Gastroesophageal sphincter (tissue), 4 donors: ENCODE measurements at regions not wholly inside any gene's neighbourhood (a gene's known extent, or its start where the extent isn't known, plus 50 kb on each side); places are given as distances from the start of the nearest gene placed in this dataset.

ENCODE experiments used
- ATAC-seq: fragments of 150-250 bp; one replicate; pipeline ENCODE4 v1.9.1; 2016; ENCODE audit warnings: mild to moderate bottlenecking, moderate library complexity
- H3K27ac ChIP-seq, 4 donors: fragments of 200-600 bp; sonication (generic) in 3 of 4; 1 replicate in 3 of 4; 2 replicates in 1 of 4; pipeline ENCODE4 v1.5.1; 2016 to 2019
- H3K27me3 ChIP-seq: fragments of 200-600 bp; sonication (generic); one replicate; pipeline ENCODE4 v1.5.1; 2019
- H3K36me3 ChIP-seq, 2 donors: fragments of 200-600 bp; sonication (generic); one replicate each; pipeline ENCODE4 v1.5.1; 2019; ENCODE audit warnings: control low read depth in 1 of 2
- H3K4me1 ChIP-seq, 3 donors: fragments of 200-600 bp; sonication (generic); 1 replicate in 2 of 3; 2 replicates in 1 of 3; pipeline ENCODE4 v1.5.1; 2016 to 2019; ENCODE audit warnings: control low read depth in 2 of 3
- H3K4me3 ChIP-seq, 2 donors: fragments of 200-600 bp; sonication (generic); one replicate each; pipeline ENCODE4 v1.5.1; 2019; ENCODE audit warnings: mild to moderate bottlenecking in 1 of 2, moderate library complexity in 1 of 2
- H3K9me3 ChIP-seq, 3 donors: fragments of 200-600 bp; sonication (generic); one replicate each; pipeline ENCODE4 v1.5.1; 2017 to 2019; ENCODE audit warnings: control low read depth in 2 of 3
- CTCF ChIP-seq, 4 experiments: fragments of 200-600 bp in 2 of 4; fragments of 450-650 bp in 2 of 4; sonication (generic) in 1 of 4; IDR thresholded peaks; one replicate each; pipeline ENCODE4 v1.5.1; 2017 to 2019; ENCODE audit warnings: antibody characterized with exemption in 4 of 4, mild to moderate bottlenecking in 2 of 4, moderate library complexity in 2 of 4
- EP300 ChIP-seq: sonication (generic); formaldehyde crosslinking; IDR thresholded peaks from one replicate; pipeline ENCODE4 v1.6.1; 2017; ENCODE audit warnings: antibody characterized with exemption, mild to moderate bottlenecking
- POLR2A ChIP-seq, 2 donors: fragments of 450-650 bp; IDR thresholded peaks; one replicate each; pipeline ENCODE4 v1.6.1; 2017; ENCODE audit warnings: antibody characterized with exemption in 2 of 2, mild to moderate bottlenecking in 2 of 2, moderate library complexity in 1 of 2
- POLR2AphosphoS5 ChIP-seq: sonication (generic); formaldehyde crosslinking; IDR thresholded peaks from one replicate; pipeline ENCODE4 v1.6.1; 2017; ENCODE audit warnings: antibody characterized with exemption
- WGBS, 2 donors: methylation state at CpG; one replicate each; pipeline ENCODE4 v1.1.5; 2018; ENCODE audit warnings: low coverage in 1 of 2; 5-methylcytosine and 5-hydroxymethylcytosine counted together

GRCh38 chr11:92376680-92377079, 152.1 kb downstream of the FAT3 start:
- Histone ChIP-seq H3K4me1 (no peaks in the 10 kb centered on the region), H3K36me3 (no peaks in the 10 kb centered on the region), H3K27ac (no peak overlapping the region), H3K9me3 (no peaks in the 10 kb centered on the region), H3K4me3 (no peak overlapping the region), H3K27me3 (no peaks in the 10 kb centered on the region)
- no peak for ATAC-seq
- 92 to 93% methylated on average over 1 of the region's 1 CpG for WGBS, 2 donors
- TF ChIP-seq POLR2A (IDR thresholded peaks at IDR 0.05) (no peak), POLR2AphosphoS5 (no peak), CTCF (IDR thresholded peaks at IDR 0.05) (no peak), EP300 (no peak)

- Histone ChIP-seq H3K27me3 (no peaks in the 10 kb centered on the region), H3K9me3 (no peaks in the 10 kb centered on the region), H3K4me1 (peaks cover 2 to 14% (median 4%) of the 10 kb centered on the region in 3 donors), H3K27ac (no peak overlapping the region), H3K4me3 (no peak overlapping the region), H3K36me3 (no peaks in the 10 kb centered on the region)
- WGBS, 2 donors = 70 to 75% methylated on average over 3 of the region's 3 CpGs
- no peak for ATAC-seq
- TF ChIP-seq CTCF (IDR thresholded peaks at IDR 0.05) (no peak), POLR2A (IDR thresholded peaks at IDR 0.05) (no peak), EP300 (no peak), POLR2AphosphoS5 (no peak)
These were observed 156.3 kb downstream of the FAT3 start for GRCh38 chr11:92380882-92381281.

GRCh38 chr11:92382311-92382710, 157.7 kb downstream of the FAT3 start:
- Histone ChIP-seq H3K27ac (no peak overlapping the region), H3K27me3 (no peaks in the 10 kb centered on the region), H3K9me3 (no peaks in the 10 kb centered on the region), H3K4me1 (peaks cover 2 to 14% (median 4%) of the 10 kb centered on the region in 3 donors), H3K36me3 (no peaks in the 10 kb centered on the region), H3K4me3 (no peak overlapping the region)
- 100% methylated on average over 3 of the region's 3 CpGs for WGBS, 2 donors
- TF ChIP-seq POLR2A (IDR thresholded peaks at IDR 0.05) = no peak
- no peak for TF ChIP-seq POLR2AphosphoS5
- TF ChIP-seq EP300 = no peak
- no peak for TF ChIP-seq CTCF (IDR thresholded peaks at IDR 0.05)
- ATAC-seq = no peak

- ATAC-seq = no peak
- no peaks in the 10 kb centered on the region for H3K36me3 ChIP-seq
- TF ChIP-seq CTCF (IDR thresholded peaks at IDR 0.05) = no peak
- no peak for TF ChIP-seq POLR2AphosphoS5
- TF ChIP-seq POLR2A (IDR thresholded peaks at IDR 0.05) = no peak
- TF ChIP-seq EP300 = no peak
- H3K4me1 ChIP-seq = peaks cover 2 to 14% (median 4%) of the 10 kb centered on the region in 3 donors
- H3K27me3 ChIP-seq = no peaks in the 10 kb centered on the region
- 17 to 25% methylated on average over 1 of the region's 1 CpG for WGBS, 2 donors
- H3K4me3 ChIP-seq = no peak overlapping the region
- H3K9me3 ChIP-seq = no peaks in the 10 kb centered on the region
- H3K27ac ChIP-seq = no peak overlapping the region
These were observed 158.8 kb downstream of the FAT3 start for GRCh38 chr11:92383430-92383829.

- TF ChIP-seq POLR2AphosphoS5 (no peak), POLR2A (IDR thresholded peaks at IDR 0.05) (no peak), EP300 (no peak), CTCF (IDR thresholded peaks at IDR 0.05) (no peak)
- no peaks in the 10 kb centered on the region for H3K36me3 ChIP-seq
- 61% methylated on average over 2 of the region's 2 CpGs for WGBS, 2 donors
- H3K9me3 ChIP-seq = no peaks in the 10 kb centered on the region
- no peak overlapping the region for H3K4me3 ChIP-seq
- no peaks in the 10 kb centered on the region for H3K27me3 ChIP-seq
- H3K4me1 ChIP-seq = peaks cover 2 to 14% (median 4%) of the 10 kb centered on the region in 3 donors
- no peak overlapping the region for H3K27ac ChIP-seq
- ATAC-seq = no peak
These were observed 159.7 kb downstream of the FAT3 start for GRCh38 chr11:92384358-92384757.
